Upper lobe of left lung (tissue), 6 donors: ENCODE measurements at regions not wholly inside any gene's neighbourhood (a gene's known extent, or its start where the extent isn't known, plus 50 kb on each side); places are given as distances from the start of the nearest gene placed in this dataset.

Experiments used
- ATAC-seq, 2 donors: fragments of 200-7000 bp; cut with Tn5 transposase; one replicate each; pipeline ENCODE4 v1.9.1; 2022; ENCODE audit warnings: mild to moderate bottlenecking in 2 of 2, moderate library complexity in 2 of 2; ENCODE audit not compliant: low FRiP score in 2 of 2
- DNase-seq, 2 donors: peaks; one replicate each; pipeline ENCODE4 v3.0.0-alpha.2; 2019 to 2020
- H3K27ac ChIP-seq, 4 donors: fragments of 200-600 bp; sonication (generic); one replicate each; pipeline ENCODE4 v1.5.1; 2016 to 2019
- H3K27me3 ChIP-seq, 4 donors: fragments of 200-600 bp; sonication (generic); one replicate each; pipeline ENCODE4 v1.5.1; 2017 to 2019
- H3K36me3 ChIP-seq, 4 donors: fragments of 200-600 bp; sonication (generic); one replicate each; pipeline ENCODE4 v1.5.1; 2016 to 2019
- H3K4me1 ChIP-seq, 4 donors: fragments of 200-600 bp; sonication (generic); one replicate each; pipeline ENCODE4 v1.5.1; 2018 to 2019
- H3K4me3 ChIP-seq, 4 donors: fragments of 200-600 bp; sonication (generic); one replicate each; pipeline ENCODE4 v1.5.1; 2017 to 2019; ENCODE audit warnings: mild to moderate bottlenecking in 2 of 4, moderate library complexity in 1 of 4
- H3K9me3 ChIP-seq, 4 donors: fragments of 200-600 bp; sonication (generic); one replicate each; pipeline ENCODE4 v1.5.1; 2018 to 2019
- EP300 ChIP-seq, 4 donors: sonication (generic); formaldehyde crosslinking; IDR thresholded peaks; one replicate each; pipeline ENCODE4 v1.5.1; 2017; ENCODE audit warnings: antibody characterized with exemption in 4 of 4, control low read depth in 2 of 4
- POLR2A ChIP-seq, 4 donors: fragments of 450-650 bp; IDR thresholded peaks; one replicate each; pipeline ENCODE4 v1.5.1; 2016 to 2017; ENCODE audit warnings: antibody characterized with exemption in 4 of 4, mild to moderate bottlenecking in 2 of 4
- POLR2AphosphoS5 ChIP-seq, 2 donors: sonication (generic); formaldehyde crosslinking; IDR thresholded peaks; one replicate each; pipeline ENCODE4 v1.5.1; 2017; ENCODE audit warnings: antibody characterized with exemption in 2 of 2
- WGBS, 2 donors: methylation state at CpG; one replicate each; pipeline ENCODE4 v1.1.5; 2017 to 2018; 5-methylcytosine and 5-hydroxymethylcytosine counted together
- TF ChIP-seq, protein P1 (sequence below), 6 experiments: fragments of 450-650 bp in 4 of 6; fragments of 200-600 bp in 2 of 6; sonication (generic) in 2 of 6; IDR thresholded peaks; one replicate each; pipeline ENCODE4 v1.5.1; 2016 to 2019; ENCODE audit warnings: antibody characterized with exemption in 6 of 6
- donor health status: DM: no; HTN: no; CAD: no; lungs with moderate emphysema.
- donor health status: DM: no; HTN: yes; CAD: no; lungs with severe emphysema.

DNA sequence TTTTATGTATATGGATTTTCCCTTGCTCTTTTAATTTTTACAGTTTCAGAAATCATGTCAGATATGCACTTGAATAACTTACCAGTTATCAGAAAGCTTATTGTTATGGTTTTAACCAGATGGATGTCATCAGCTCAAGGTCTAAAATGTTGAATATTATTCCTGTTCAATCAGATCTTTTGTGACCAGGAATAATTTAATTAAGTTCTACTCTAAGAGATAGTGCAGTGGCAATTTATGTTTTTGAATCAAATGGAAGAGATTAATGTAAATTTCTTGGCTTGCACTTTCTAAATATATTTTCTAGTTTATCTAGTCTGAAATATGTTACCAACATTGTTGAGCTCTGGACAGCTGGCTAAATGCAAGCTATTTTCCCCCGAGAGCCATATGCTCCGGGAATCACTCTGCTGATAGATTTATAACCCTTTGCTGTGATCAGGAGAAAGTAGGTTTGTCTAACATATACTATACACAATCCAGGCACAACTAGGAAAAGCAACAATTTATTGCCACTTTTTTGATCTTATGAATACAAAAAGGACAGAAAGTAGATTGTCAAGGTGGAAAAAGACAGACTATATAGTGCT lies 76.8 kb upstream of the CD96 start:
- no peak for ATAC-seq
- no peaks in the 10 kb centered on the region for H3K4me1 ChIP-seq
- no peak for TF ChIP-seq EP300 (IDR thresholded peaks at IDR 0.05)
- H3K36me3 ChIP-seq: no peaks in the 10 kb centered on the region
- DNase-seq: no peak
- H3K9me3 ChIP-seq: no peaks in the 10 kb centered on the region
- WGBS, 2 donors: 46 to 52% methylated on average over 2 of the region's 2 CpGs
- no peaks in the 10 kb centered on the region for H3K27me3 ChIP-seq
- no peak overlapping the region for H3K27ac ChIP-seq
- H3K4me3 ChIP-seq: no peak overlapping the region

DNA sequence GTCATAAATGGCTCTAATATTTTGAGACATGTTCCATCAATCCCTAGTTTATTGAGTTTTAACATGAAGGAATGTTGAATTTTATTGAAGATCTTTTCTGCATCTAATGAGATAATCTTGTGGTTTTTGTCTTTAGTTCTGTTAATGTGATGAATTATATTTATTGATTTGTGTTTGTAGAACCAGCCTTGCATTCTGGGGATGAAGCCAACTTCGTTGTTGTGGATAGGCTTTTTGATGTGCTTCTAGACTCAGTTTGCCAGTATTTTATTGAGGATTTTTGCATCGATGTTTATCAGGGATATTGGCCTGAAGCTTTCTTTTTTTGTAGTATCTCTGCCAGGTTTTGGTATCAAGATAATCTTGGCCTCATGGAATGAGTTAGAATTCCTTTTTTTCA lies 72.0 kb upstream of the CD96 start:
- ATAC-seq (no peak), DNase-seq (no peak)
- Histone ChIP-seq H3K4me3 (no peak overlapping the region), H3K36me3 (no peaks in the 10 kb centered on the region), H3K27me3 (no peaks in the 10 kb centered on the region), H3K9me3 (no peaks in the 10 kb centered on the region), H3K27ac (no peak overlapping the region), H3K4me1 (no peaks in the 10 kb centered on the region)
- TF ChIP-seq POLR2AphosphoS5 (IDR thresholded peaks at IDR 0.05): no peak
- TF ChIP-seq EP300 (IDR thresholded peaks at IDR 0.05): no peak
- TF ChIP-seq, protein P1, sequence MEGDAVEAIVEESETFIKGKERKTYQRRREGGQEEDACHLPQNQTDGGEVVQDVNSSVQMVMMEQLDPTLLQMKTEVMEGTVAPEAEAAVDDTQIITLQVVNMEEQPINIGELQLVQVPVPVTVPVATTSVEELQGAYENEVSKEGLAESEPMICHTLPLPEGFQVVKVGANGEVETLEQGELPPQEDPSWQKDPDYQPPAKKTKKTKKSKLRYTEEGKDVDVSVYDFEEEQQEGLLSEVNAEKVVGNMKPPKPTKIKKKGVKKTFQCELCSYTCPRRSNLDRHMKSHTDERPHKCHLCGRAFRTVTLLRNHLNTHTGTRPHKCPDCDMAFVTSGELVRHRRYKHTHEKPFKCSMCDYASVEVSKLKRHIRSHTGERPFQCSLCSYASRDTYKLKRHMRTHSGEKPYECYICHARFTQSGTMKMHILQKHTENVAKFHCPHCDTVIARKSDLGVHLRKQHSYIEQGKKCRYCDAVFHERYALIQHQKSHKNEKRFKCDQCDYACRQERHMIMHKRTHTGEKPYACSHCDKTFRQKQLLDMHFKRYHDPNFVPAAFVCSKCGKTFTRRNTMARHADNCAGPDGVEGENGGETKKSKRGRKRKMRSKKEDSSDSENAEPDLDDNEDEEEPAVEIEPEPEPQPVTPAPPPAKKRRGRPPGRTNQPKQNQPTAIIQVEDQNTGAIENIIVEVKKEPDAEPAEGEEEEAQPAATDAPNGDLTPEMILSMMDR (IDR thresholded peaks at IDR 0.05): no peak
- no peak for TF ChIP-seq POLR2A (IDR thresholded peaks at IDR 0.05)
- whole genome bisulfite sequencing, 2 donors: 79 to 81% methylated on average over 2 of the region's 2 CpGs

DNA sequence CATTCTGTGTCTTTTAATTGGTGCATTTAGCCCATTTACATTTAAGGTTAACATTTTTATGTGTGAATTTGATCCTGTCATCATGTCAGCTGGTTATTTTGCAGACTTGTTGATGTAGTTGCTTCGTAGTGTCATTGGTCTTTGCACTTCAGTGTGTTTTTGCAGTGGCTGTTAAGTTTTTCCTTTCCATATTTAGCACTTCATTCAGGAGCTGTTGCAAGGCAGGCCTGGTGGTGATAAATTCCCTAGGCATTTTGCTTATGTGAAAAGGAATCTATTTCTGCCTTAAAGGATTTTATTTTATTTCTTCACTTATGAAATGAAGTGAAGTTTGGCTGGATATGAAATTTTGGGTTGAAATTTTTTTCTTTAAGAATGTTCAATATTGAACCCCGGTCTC lies 70.2 kb upstream of the CD96 start:
- TF ChIP-seq POLR2AphosphoS5 (IDR thresholded peaks at IDR 0.05) (no peak), POLR2A (IDR thresholded peaks at IDR 0.05) (no peak), EP300 (IDR thresholded peaks at IDR 0.05) (no peak)
- TF ChIP-seq, protein P1 (IDR thresholded peaks at IDR 0.05): no peak
- H3K27ac ChIP-seq: no peak overlapping the region
- 82 to 94% methylated on average over 2 of the region's 2 CpGs for WGBS, 2 donors
- ATAC-seq (no peak), DNase-seq (no peak)
- H3K36me3 ChIP-seq: no peaks in the 10 kb centered on the region
- H3K27me3 ChIP-seq: no peaks in the 10 kb centered on the region
- H3K4me3 ChIP-seq: no peak overlapping the region
- H3K4me1 ChIP-seq: no peaks in the 10 kb centered on the region
- H3K9me3 ChIP-seq: no peaks in the 10 kb centered on the region

DNA sequence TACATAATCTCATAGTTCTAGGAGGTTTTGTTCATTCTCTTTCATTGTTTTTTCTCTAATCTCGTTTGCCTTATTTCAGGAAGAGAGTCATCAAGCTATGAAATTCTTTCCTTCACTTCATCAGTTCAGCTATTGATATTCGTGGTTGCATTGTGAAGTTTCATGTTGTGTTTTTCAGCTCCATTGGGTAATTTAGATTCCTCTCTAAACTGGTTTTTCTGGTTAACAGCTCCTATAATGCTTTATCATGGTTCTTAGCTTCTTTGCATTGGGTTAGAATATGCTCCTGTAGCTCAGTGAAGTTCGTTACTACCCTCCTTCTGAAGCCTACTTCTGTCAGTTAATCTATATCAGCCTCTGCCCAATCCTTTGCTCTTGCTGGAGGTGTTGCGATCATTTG lies 69.4 kb upstream of the CD96 start:
- Histone ChIP-seq H3K9me3 (no peaks in the 10 kb centered on the region), H3K4me1 (no peaks in the 10 kb centered on the region), H3K27ac (no peak overlapping the region), H3K36me3 (no peaks in the 10 kb centered on the region), H3K4me3 (no peak overlapping the region), H3K27me3 (no peaks in the 10 kb centered on the region)
- TF ChIP-seq POLR2A (IDR thresholded peaks at IDR 0.05): no peak
- DNase-seq (no peak), ATAC-seq (no peak)
- 66% methylated on average over 4 of the region's 4 CpGs for WGBS, 2 donors

DNA sequence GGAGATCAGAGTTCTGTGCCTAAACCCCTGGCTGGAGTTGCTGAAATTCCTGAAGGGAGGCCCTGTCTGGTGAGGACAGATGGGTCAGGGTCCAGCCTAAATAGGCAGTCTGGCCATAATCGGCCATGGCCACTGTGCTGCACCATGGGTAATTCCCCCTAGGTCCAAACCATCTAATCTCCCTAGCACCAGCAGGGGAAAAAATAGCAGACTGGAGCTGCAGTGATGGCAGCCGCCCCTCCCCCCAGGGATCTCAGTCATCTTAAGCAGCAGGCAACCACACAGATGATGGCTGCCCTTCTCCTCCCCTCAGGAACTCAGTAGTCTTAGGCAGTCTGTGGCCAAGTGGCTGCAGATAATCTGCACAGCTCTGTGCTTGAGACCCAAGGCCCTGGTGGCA lies 68.4 kb upstream of the CD96 start:
- ATAC-seq (peak in 1 of 2 donors; percentile 49), DNase-seq (no peak)
- Histone ChIP-seq H3K27me3 (no peaks in the 10 kb centered on the region), H3K4me1 (no peaks in the 10 kb centered on the region), H3K27ac (no peak overlapping the region), H3K4me3 (no peak overlapping the region), H3K36me3 (no peaks in the 10 kb centered on the region), H3K9me3 (no peaks in the 10 kb centered on the region)
- TF ChIP-seq POLR2A (IDR thresholded peaks at IDR 0.05) (no peak), EP300 (IDR thresholded peaks at IDR 0.05) (no peak), POLR2AphosphoS5 (IDR thresholded peaks at IDR 0.05) (no peak)
- TF ChIP-seq, protein P1 (IDR thresholded peaks at IDR 0.05): no peak
- 71 to 100% methylated on average over 1 of the region's 2 CpGs for WGBS, 2 donors

DNA sequence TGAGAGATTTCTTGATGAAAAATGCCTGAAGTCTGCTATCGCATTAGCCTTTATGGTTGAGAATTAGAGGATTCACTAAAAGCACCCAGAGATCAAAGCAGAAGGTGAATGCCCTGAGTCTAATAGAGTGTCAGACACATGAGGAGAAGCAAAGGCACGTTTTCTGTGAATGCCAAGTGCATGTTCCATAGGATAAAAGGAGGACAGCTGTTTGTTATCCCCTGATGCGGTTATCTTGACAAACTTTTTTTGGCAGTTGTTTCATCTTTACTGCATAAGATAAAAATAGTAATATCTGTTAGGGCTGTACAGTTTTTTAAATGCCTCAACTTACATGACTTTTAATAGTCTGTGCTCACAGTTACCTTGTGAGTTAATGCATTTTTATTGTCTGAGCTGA lies 65.3 kb upstream of the CD96 start:
- no peaks in the 10 kb centered on the region for H3K4me1 ChIP-seq
- TF ChIP-seq, protein P1 (IDR thresholded peaks at IDR 0.05): no peak
- TF ChIP-seq POLR2AphosphoS5 (IDR thresholded peaks at IDR 0.05) (no peak), EP300 (IDR thresholded peaks at IDR 0.05) (no peak), POLR2A (IDR thresholded peaks at IDR 0.05) (no peak)
- no peak overlapping the region for H3K4me3 ChIP-seq
- WGBS, 2 donors: 53 to 55% methylated on average over 3 of the region's 3 CpGs
- no peaks in the 10 kb centered on the region for H3K36me3 ChIP-seq
- ATAC-seq (no peak), DNase-seq (no peak)
- H3K27ac ChIP-seq: no peak overlapping the region
- no peaks in the 10 kb centered on the region for H3K9me3 ChIP-seq
- no peaks in the 10 kb centered on the region for H3K27me3 ChIP-seq
